ENCODE measurements at regions not wholly inside any gene's neighbourhood (a gene's known extent, or its start where the extent isn't known, plus 50 kb on each side); places are given as distances from the start of the nearest gene placed in this dataset.

- no peak for DNase-seq (ENCODE audit: low spot score)
- Histone ChIP-seq H3K4me1 (ENCODE audit: control insufficient read depth in 1 of 2, low read depth in 2 of 2) (peaks cover 0 to 6% of the 10 kb centered on the region in 2 donors), H3K4me3 (no peak overlapping the region), H3K27ac (no peak overlapping the region), H3K27me3 (replicated peaks; ENCODE audit: insufficient read depth) (no peaks in the 10 kb centered on the region), H3K9me3 (no peaks in the 10 kb centered on the region), H3K36me3 (no peaks in the 10 kb centered on the region)
- no peak for ATAC-seq (ENCODE audit: insufficient number of reproducible peaks, low FRiP score, low read depth)
- no peak for TF ChIP-seq CTCF (IDR thresholded peaks at IDR 0.05)
Measured at GRCh38 chr22:49308300-49308699, 519.4 kb downstream of the BRD1 start.

GRCh38 chr22:49307870-49308269, 519.8 kb downstream of the BRD1 start:
- no peaks in the 10 kb centered on the region for H3K9me3 ChIP-seq
- no peak for DNase-seq (ENCODE audit: low spot score)

GRCh38 chr22:49307481-49307830, 520.2 kb downstream of the BRD1 start:
- H3K27me3 ChIP-seq (replicated peaks; ENCODE audit: insufficient read depth), result no peaks in the 10 kb centered on the region

More at GRCh38 chr22:49307870-49308269, 519.8 kb downstream of the BRD1 start:
- ATAC-seq (ENCODE audit: insufficient number of reproducible peaks, low FRiP score, low read depth), result no peak
- Histone ChIP-seq H3K27ac (no peak overlapping the region), H3K4me1 (ENCODE audit: control insufficient read depth in 1 of 2, low read depth in 2 of 2) (peaks cover 0 to 6% of the 10 kb centered on the region in 2 donors), H3K27me3 (replicated peaks; ENCODE audit: insufficient read depth) (no peaks in the 10 kb centered on the region), H3K4me3 (no peak overlapping the region), H3K36me3 (no peaks in the 10 kb centered on the region)
- no peak for TF ChIP-seq CTCF (IDR thresholded peaks at IDR 0.05)

GRCh38 chr22:49306632-49307480, 520.8 kb downstream of the BRD1 start:
- no peak for TF ChIP-seq CTCF (IDR thresholded peaks at IDR 0.05)
- ATAC-seq (ENCODE audit: insufficient number of reproducible peaks, low FRiP score, low read depth) (no peak), DNase-seq (ENCODE audit: low spot score) (no peak)
- Histone ChIP-seq H3K4me3 (no peak overlapping the region), H3K27ac (no peak overlapping the region), H3K27me3 (replicated peaks; ENCODE audit: insufficient read depth) (no peaks in the 10 kb centered on the region), H3K4me1 (ENCODE audit: control insufficient read depth in 1 of 2, low read depth in 2 of 2) (peaks cover 0 to 6% of the 10 kb centered on the region in 2 donors), H3K9me3 (no peaks in the 10 kb centered on the region), H3K36me3 (no peaks in the 10 kb centered on the region)

More at GRCh38 chr22:49307481-49307830, 520.2 kb downstream of the BRD1 start:
- ATAC-seq (ENCODE audit: insufficient number of reproducible peaks, low FRiP score, low read depth), result no peak
- H3K36me3 ChIP-seq, result no peaks in the 10 kb centered on the region
- peaks cover 0 to 6% of the 10 kb centered on the region in 2 donors for H3K4me1 ChIP-seq (ENCODE audit: control insufficient read depth in 1 of 2, low read depth in 2 of 2)
- no peaks in the 10 kb centered on the region for H3K9me3 ChIP-seq
- no peak overlapping the region for H3K27ac ChIP-seq
- no peak overlapping the region for H3K4me3 ChIP-seq
- no peak for TF ChIP-seq CTCF (IDR thresholded peaks at IDR 0.05)
- DNase-seq (ENCODE audit: low spot score), result no peak

- Histone ChIP-seq H3K4me3 (no peak overlapping the region), H3K4me1 (ENCODE audit: control insufficient read depth in 1 of 2, low read depth in 2 of 2) (peaks cover 0 to 6% of the 10 kb centered on the region in 2 donors), H3K9me3 (no peaks in the 10 kb centered on the region), H3K27me3 (replicated peaks; ENCODE audit: insufficient read depth) (no peaks in the 10 kb centered on the region), H3K27ac (no peak overlapping the region), H3K36me3 (no peaks in the 10 kb centered on the region)
- no peak for DNase-seq (ENCODE audit: low spot score)
- no peak for TF ChIP-seq CTCF (IDR thresholded peaks at IDR 0.05)
- ATAC-seq (ENCODE audit: insufficient number of reproducible peaks, low FRiP score, low read depth), result no peak
Measured at GRCh38 chr22:49305966-49306631, 521.6 kb downstream of the BRD1 start.
